ENCODE measurements at regions not wholly inside any gene's neighbourhood (a gene's known extent, or its start where the extent isn't known, plus 50 kb on each side); places are given as distances from the start of the nearest gene placed in this dataset.

DNA sequence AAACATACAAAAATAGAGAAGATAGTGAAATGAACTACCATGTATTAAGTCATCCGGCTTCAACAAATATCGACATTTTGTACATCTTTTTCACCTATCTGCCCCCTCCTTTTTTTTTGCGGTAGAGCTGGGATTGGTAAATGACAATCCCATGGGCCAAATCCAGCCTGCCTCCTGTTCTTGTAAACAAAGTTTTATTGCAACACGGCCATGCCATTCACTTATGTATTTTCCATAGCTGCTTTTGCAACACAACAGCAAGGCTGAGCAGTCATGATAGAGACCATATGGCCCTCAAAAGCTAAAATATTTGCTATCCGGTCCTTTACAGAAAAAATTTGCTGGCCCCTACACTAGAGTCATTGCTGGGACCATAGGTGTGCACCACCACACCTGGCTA, 58.1 kb upstream of the PLEKHG3 start:
- TF ChIP-seq, protein P1, sequence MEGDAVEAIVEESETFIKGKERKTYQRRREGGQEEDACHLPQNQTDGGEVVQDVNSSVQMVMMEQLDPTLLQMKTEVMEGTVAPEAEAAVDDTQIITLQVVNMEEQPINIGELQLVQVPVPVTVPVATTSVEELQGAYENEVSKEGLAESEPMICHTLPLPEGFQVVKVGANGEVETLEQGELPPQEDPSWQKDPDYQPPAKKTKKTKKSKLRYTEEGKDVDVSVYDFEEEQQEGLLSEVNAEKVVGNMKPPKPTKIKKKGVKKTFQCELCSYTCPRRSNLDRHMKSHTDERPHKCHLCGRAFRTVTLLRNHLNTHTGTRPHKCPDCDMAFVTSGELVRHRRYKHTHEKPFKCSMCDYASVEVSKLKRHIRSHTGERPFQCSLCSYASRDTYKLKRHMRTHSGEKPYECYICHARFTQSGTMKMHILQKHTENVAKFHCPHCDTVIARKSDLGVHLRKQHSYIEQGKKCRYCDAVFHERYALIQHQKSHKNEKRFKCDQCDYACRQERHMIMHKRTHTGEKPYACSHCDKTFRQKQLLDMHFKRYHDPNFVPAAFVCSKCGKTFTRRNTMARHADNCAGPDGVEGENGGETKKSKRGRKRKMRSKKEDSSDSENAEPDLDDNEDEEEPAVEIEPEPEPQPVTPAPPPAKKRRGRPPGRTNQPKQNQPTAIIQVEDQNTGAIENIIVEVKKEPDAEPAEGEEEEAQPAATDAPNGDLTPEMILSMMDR (IDR thresholded peaks at IDR 0.05; ENCODE audit: control extremely low read depth, extremely low read depth, low read depth, missing control alignments): no peak
- no peak for DNase-seq (ENCODE audit: extremely low spot score)
- ChIA-PET CTCF (interaction anchor here (1.7 kb wide), 1 partner anchor 10 kb away, joined by 11 read pairs; no protein-coding TSS in a partner anchor), POLR2A (no interaction called here)

DNA sequence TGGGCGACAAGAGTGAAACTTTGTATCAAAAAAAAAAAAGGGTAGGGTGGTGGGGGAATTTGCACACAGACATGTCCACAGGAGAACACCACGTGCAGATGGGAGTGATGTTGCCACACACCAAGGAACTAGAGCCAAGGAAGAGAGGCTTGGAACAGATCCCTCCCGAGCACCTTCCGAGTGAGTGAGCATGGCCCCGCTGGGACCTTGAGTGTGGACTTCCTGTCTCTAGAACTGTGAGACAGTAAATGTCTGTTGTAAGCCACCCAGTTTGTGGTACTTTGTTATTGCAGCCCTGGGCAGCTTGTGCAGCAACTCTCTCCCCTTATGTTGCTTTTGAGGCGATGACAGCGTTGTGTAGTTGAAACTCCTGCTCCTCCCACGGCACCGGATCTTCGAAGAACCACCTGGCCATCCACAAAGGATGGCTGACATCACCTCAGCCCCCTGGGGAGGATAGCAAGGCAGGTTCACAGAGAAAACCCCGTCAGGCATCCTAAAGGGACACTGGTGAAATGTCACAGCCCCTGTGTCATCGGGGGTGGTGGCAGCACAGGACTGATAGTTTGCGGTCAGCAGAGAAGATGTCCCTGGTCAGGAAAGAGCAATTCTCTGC, 54.7 kb upstream of the PLEKHG3 start:
- no peak for DNase-seq (ENCODE audit: extremely low spot score)
- CTCF ChIA-PET: no interaction called here
- TF ChIP-seq, protein P1 (IDR thresholded peaks at IDR 0.05; ENCODE audit: control extremely low read depth, extremely low read depth, low read depth, missing control alignments): no peak

DNA sequence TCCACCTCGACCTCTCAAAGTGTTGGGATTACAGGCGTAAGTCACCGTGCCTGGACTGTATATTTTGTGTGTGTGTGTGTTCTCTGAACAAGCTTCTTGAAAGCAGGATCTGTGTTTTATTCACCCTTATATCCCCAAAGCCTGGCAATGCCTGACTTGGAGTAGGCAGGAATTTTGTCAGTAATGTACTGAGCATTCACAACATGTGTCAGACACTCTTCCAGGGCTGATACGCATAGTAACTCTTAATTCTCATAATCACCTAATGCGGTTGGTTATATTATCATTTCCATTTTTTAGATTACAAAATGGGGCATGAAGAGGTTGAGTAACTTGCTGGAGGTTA, 50.4 kb upstream of the PLEKHG3 start:
- TF ChIP-seq, protein P1 (IDR thresholded peaks at IDR 0.05; ENCODE audit: control extremely low read depth, extremely low read depth, low read depth, missing control alignments): no peak
- DNase-seq (ENCODE audit: extremely low spot score): no peak
- CTCF ChIA-PET: interaction anchor here (1.1 to 2.3 kb wide), 2 partner anchors 17 to 111 kb away, joined by 3 to 20 read pairs; no protein-coding TSS in a partner anchor
- POLR2A ChIA-PET: no interaction called here

More for the DNA sequence above, 54.7 kb upstream of the PLEKHG3 start:
- POLR2A ChIA-PET: no interaction called here

- POLR2A ChIA-PET: no interaction called here
- CTCF ChIA-PET: interaction anchor here (1.1 to 2.3 kb wide), 2 partner anchors 18 to 110 kb away, joined by 3 to 20 read pairs; no protein-coding TSS in a partner anchor
- DNase-seq (ENCODE audit: extremely low spot score): no peak
- TF ChIP-seq, protein P1 (IDR thresholded peaks at IDR 0.05; ENCODE audit: control extremely low read depth, extremely low read depth, low read depth, missing control alignments): no peak
Measured at GRCh38 chr14:64654246-64654900, 49.9 kb upstream of the PLEKHG3 start.

Measured in GM10248 (cell line).